ENCODE measurements at regions not wholly inside any gene's neighbourhood (a gene's known extent, or its start where the extent isn't known, plus 50 kb on each side); places are given as distances from the start of the nearest gene placed in this dataset.

DNA sequence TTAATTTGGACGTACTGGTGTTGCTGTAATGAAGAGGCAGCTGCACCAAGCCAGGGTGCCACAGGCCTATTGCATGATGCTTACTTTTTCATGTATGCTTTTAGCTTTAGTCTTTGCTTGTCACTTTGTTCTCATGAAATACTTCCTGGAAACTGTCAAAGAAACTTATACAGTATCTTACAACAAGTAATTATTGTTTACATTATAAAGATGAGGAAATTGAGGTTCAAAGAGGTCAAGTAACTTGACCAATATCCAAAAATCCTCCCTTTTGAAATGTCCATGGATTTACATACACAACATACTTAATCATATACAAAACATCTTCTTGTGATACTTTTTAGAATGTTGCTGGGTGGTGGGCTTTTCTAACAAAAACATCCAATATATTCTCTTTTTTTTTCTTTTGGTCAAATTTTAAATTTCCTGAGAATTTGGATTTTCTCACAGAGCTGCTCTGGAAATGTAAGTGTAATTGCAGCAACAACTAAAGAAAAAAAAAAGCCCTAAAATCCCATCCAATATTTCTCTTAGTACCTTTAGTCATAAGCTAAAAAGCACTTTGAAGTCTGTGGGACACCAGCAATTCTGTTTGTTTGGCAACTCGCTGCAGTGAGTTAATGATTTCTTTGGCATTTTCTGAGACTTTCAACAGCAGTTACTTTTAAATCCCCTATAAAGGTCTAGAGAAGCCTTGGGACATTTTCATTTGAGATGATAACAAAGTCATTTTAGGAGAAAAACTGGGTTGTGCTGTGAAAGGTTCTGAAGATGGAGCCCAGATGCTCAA, 500.6 kb upstream of the IGFBP3 start:
- TF ChIP-seq, protein P1, sequence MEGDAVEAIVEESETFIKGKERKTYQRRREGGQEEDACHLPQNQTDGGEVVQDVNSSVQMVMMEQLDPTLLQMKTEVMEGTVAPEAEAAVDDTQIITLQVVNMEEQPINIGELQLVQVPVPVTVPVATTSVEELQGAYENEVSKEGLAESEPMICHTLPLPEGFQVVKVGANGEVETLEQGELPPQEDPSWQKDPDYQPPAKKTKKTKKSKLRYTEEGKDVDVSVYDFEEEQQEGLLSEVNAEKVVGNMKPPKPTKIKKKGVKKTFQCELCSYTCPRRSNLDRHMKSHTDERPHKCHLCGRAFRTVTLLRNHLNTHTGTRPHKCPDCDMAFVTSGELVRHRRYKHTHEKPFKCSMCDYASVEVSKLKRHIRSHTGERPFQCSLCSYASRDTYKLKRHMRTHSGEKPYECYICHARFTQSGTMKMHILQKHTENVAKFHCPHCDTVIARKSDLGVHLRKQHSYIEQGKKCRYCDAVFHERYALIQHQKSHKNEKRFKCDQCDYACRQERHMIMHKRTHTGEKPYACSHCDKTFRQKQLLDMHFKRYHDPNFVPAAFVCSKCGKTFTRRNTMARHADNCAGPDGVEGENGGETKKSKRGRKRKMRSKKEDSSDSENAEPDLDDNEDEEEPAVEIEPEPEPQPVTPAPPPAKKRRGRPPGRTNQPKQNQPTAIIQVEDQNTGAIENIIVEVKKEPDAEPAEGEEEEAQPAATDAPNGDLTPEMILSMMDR (IDR thresholded peaks at IDR 0.05; ENCODE audit: control insufficient read depth, extremely low read depth, insufficient read depth), result no peak
- DNase-seq (ENCODE audit: low read depth), result no peak
- no peak overlapping the region for H3K4me3 ChIP-seq (ENCODE audit: low read depth, low read length)

DNA sequence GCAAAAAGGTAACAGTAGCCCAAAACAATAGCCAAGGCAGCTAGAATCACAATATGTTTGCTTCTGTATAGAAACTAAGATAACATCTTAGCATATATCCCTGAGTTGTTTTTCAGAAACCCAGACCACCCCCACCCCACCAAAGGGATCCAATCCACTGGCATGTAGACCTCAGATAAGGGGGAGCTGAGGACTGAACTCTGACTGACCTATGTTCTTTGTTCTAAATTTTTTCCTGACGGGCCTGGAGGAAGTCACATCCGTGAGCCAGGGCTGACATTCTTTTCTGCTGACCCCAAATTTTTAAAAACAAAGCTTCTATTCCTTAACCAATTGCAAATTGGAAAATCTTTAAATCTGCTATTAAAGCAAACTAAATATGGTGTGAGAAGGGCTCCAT, 493.9 kb upstream of the IGFBP3 start:
- H3K4me3 ChIP-seq (ENCODE audit: low read depth, low read length), result no peak overlapping the region
- no peak for DNase-seq (ENCODE audit: low read depth)
- TF ChIP-seq, protein P1 (IDR thresholded peaks at IDR 0.05; ENCODE audit: control insufficient read depth, extremely low read depth, insufficient read depth), result no peak

DNA sequence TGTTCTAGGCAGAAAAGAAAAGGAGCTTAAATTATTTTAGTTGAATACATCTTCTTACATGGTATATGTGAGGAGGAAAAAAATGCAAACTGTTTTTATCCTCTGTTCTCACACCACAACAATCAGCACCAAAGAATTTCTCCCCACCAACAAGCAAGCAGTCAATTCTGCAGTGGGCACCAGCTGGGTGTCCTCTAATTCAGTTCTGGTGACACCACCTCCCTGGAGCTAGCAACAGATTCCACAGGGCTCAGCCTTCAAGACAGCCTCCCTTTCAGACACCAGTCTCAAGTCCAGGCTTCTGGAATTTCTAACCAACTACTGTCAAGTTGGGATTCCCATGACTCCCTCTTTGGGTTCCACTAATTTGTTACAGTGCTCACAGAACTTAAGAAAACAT, 490.2 kb upstream of the IGFBP3 start:
- TF ChIP-seq, protein P1 (IDR thresholded peaks at IDR 0.05; ENCODE audit: control insufficient read depth, extremely low read depth, insufficient read depth), result no peak
- H3K4me3 ChIP-seq (ENCODE audit: low read depth, low read length), result no peak overlapping the region
- no peak for DNase-seq (ENCODE audit: low read depth)

DNA sequence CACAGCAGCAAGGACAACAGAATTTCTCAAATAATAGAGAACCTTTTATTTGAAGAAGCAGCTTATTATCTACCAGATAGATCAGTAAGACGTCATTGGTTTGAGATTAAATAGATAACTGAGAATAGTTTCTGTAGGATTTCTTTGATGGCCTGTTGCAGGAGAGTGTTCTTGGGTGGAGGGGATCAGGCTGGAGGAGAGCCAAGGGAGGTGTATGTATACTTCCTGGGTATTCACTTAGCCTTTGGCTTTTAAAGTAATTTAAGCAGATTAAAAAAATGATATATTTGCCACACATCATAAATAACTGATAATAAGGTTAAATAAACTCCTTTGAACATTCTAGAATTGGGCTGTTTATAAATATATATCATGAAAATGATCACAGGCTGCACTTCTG, 486.1 kb upstream of the IGFBP3 start:
- no peak for DNase-seq (ENCODE audit: low read depth)
- TF ChIP-seq, protein P1 (IDR thresholded peaks at IDR 0.05; ENCODE audit: control insufficient read depth, extremely low read depth, insufficient read depth), result no peak
- H3K4me3 ChIP-seq (ENCODE audit: low read depth, low read length), result no peak overlapping the region

DNA sequence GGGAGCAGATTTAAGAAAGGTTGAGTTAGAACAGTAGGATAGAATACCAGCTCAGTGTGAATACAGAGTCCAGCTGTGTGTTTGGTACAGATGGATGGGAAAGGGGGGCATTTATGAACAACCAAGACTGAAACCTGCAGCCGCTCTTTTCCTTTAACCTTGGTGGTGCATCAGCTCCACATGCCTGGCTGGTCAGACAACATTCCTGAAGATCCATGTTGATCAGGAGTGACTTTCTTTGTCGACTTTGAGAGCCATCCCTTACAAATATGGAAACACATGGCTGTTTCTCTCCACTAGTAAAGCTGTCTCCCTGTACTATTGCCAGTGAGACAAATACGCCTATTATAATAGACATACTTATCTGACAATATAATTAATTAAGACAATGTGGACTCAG, 476.5 kb upstream of the IGFBP3 start:
- TF ChIP-seq, protein P1 (IDR thresholded peaks at IDR 0.05; ENCODE audit: control insufficient read depth, extremely low read depth, insufficient read depth), result no peak
- no peak for DNase-seq (ENCODE audit: low read depth)
- no peak overlapping the region for H3K4me3 ChIP-seq (ENCODE audit: low read depth, low read length)

DNA sequence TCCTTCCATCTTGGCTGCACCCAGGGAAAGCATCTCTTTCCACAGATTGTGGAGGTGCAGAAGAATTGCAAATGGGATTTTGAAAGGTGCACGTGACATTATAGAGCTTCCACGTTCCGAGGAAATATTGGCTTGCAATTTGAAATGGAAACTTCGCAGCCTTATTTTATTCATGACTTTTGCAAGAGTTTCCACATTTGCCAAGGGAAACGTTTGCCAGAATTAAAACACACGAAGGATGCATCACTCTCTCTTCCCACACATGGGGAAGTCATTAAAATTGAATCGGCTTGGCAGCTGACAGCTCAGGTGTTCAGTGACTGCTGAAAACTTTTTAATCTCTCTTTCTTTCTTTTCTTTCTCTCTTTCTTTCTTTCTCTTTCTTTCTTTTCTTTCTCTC, 475.4 kb upstream of the IGFBP3 start:
- DNase-seq (ENCODE audit: low read depth), result no peak
- H3K4me3 ChIP-seq (ENCODE audit: low read depth, low read length), result no peak overlapping the region
- TF ChIP-seq, protein P1 (IDR thresholded peaks at IDR 0.05; ENCODE audit: control insufficient read depth, extremely low read depth, insufficient read depth), result no peak

DNA sequence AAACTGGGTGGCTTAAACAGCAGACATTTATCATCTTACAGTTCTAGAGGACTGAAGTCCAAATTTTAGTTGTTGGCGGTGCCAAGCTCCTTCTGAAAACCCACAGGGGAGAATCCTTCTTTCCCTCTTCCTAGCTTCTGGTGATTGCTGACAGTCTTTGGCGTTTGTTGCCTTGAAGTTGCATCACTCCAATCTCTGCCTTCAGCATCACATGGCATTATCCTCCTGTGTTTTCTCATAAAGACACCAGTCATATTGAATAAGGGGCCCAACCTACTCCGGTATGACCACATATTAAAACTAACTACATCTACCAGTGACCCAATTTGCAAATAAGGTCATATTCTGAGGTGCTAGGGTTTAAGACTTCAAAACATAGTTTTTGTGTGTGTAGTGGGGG, 472.1 kb upstream of the IGFBP3 start:
- no peak for DNase-seq (ENCODE audit: low read depth)
- TF ChIP-seq, protein P1 (IDR thresholded peaks at IDR 0.05; ENCODE audit: control insufficient read depth, extremely low read depth, insufficient read depth), result no peak
- H3K4me3 ChIP-seq (ENCODE audit: low read depth, low read length), result no peak overlapping the region
